Dendritic cell treated with granulocyte-macrophage colony-stimulating factor and Interleukin-4, amounts not matched to agents 40 ng/mL and 50 ng/mL, for 4 days (primary cell): ENCODE measurements at regions not wholly inside any gene's neighbourhood (a gene's known extent, or its start where the extent isn't known, plus 50 kb on each side); places are given as distances from the start of the nearest gene placed in this dataset.

Experiments used
- H3K27ac Mint-ChIP-seq: one replicate; pipeline ENCODE4 v1.8.0; 2022; ENCODE audit warnings: mild to moderate bottlenecking, mixed read lengths
- H3K27me3 Mint-ChIP-seq: one replicate; pipeline ENCODE4 v1.8.0; 2022; ENCODE audit warnings: mild to moderate bottlenecking, mixed read lengths
- H3K36me3 Mint-ChIP-seq: one replicate; pipeline ENCODE4 v1.8.0; 2022; ENCODE audit warnings: low read depth, mixed read lengths
- H3K4me1 Mint-ChIP-seq: one replicate; pipeline ENCODE4 v1.8.0; 2022; ENCODE audit warnings: low read depth, mixed read lengths
- H3K4me3 Mint-ChIP-seq: one replicate; pipeline ENCODE4 v1.8.0; 2022; ENCODE audit warnings: mild to moderate bottlenecking, moderate library complexity, mixed read lengths
- H3K9me3 Mint-ChIP-seq: one replicate; pipeline ENCODE4 v1.8.0; 2022; ENCODE audit warnings: mixed read lengths
- intact Hi-C: fragments of 100-400 bp; cut with micrococcal nuclease; formaldehyde crosslinking; loops from one replicate; pipeline ENCODE4 v1.15.0; 2022

DNA sequence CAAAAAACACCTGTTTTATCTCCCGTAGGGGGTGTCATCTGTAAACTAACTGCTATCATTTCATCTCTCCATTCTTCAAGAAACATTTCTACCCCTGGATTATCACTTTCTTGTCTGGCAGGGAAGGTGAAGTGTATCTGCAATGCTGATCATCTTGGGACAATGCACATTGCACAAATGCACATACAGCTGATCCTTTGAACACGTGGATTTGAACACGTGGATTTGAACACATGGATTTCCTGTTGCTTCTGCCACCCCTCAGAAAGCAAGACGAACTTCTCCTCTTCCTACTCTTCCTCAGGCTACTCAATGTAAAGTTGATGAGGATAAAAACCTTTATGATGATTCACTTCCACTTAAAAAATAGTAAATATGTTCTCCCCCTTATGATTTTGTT lies 147.4 kb upstream of the PRLR start:
- no peak overlapping the region for H3K4me3 Mint-ChIP-seq

DNA sequence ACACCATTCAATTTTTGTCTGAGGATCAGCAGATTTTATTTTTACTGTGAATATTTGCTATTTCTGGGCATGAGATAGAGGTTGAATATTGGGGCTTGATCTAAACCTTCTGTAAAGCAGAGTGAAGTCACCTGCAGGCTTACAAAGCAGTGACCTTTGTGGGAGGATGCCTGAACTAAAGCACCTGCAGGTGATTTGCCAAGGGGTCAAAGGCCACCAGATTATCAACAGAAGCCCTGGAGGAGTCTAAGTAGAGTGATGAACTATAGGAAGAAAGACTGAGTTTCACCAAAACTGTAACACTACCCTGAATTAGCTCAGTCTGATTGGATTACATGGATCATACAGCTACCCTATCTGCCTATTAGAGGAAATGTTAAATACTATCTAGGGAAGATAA lies 144.3 kb upstream of the PRLR start:
- peaks cover 27% of the 10 kb centered on the region for H3K4me1 Mint-ChIP-seq

More for the DNA sequence above, 147.4 kb upstream of the PRLR start:
- H3K9me3 Mint-ChIP-seq = peaks cover 19% of the 10 kb centered on the region
- intact Hi-C loops = no loop called here
- H3K36me3 Mint-ChIP-seq = no peaks in the 10 kb centered on the region
- H3K4me1 Mint-ChIP-seq = peaks cover 24% of the 10 kb centered on the region
- no peak overlapping the region for H3K27ac Mint-ChIP-seq
- H3K27me3 Mint-ChIP-seq = no peaks in the 10 kb centered on the region

DNA sequence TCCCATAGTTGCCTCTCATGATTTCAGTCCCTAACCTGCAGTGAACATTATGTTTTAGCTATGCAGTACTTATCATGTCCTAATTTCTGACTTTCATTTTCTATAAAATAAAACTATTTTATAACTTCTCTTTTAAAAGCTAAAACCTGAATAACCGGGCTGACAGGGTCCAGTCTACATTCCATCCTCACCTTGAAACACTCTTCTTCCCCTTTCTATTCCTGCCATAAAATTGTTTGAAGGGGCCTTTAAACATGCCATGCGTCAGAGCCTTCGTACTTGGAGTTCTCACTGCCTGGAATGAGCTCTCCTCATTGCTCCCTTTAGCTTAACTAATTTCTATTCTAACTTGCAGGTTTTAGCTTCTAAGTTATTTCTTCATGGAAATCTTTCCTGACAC lies 143.0 kb upstream of the PRLR start:
- H3K27me3 Mint-ChIP-seq = no peaks in the 10 kb centered on the region
- no peak overlapping the region for H3K4me3 Mint-ChIP-seq
- H3K4me1 Mint-ChIP-seq = peaks cover 27% of the 10 kb centered on the region
- no peaks in the 10 kb centered on the region for H3K36me3 Mint-ChIP-seq
- intact Hi-C loops = no loop called here
- H3K9me3 Mint-ChIP-seq = peaks cover 4% of the 10 kb centered on the region
- H3K27ac Mint-ChIP-seq = no peak overlapping the region

More for the DNA sequence above, 144.3 kb upstream of the PRLR start:
- H3K9me3 Mint-ChIP-seq = peaks cover 11% of the 10 kb centered on the region
- H3K27me3 Mint-ChIP-seq = no peaks in the 10 kb centered on the region
- no peaks in the 10 kb centered on the region for H3K36me3 Mint-ChIP-seq
- H3K4me3 Mint-ChIP-seq = no peak overlapping the region
- intact Hi-C loops = no loop called here
- H3K27ac Mint-ChIP-seq = no peak overlapping the region

DNA sequence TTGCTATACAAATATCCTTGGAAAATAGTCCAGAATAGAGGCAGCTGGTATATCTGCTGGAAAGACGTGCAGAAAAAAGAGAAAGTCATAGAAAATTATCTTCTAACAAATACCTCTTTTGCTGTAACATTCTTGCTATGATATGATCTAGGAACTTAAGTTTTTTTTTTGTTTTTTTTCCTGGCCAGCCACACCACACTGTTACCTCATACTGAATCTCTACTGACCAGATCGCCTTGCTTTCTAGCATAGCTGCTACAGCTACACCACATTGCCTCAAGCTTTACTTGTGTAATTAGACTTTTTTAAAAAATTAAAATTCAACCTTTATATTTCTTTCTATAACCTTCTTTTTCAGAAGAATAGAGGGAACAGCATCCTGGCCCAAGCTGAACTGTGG lies 142.2 kb upstream of the PRLR start:
- Mint-ChIP-seq H3K4me1 (peaks cover 27% of the 10 kb centered on the region), H3K36me3 (no peaks in the 10 kb centered on the region), H3K27ac (no peak overlapping the region), H3K4me3 (no peak overlapping the region), H3K27me3 (no peaks in the 10 kb centered on the region), H3K9me3 (no peaks in the 10 kb centered on the region)
- intact Hi-C loops = no loop called here

DNA sequence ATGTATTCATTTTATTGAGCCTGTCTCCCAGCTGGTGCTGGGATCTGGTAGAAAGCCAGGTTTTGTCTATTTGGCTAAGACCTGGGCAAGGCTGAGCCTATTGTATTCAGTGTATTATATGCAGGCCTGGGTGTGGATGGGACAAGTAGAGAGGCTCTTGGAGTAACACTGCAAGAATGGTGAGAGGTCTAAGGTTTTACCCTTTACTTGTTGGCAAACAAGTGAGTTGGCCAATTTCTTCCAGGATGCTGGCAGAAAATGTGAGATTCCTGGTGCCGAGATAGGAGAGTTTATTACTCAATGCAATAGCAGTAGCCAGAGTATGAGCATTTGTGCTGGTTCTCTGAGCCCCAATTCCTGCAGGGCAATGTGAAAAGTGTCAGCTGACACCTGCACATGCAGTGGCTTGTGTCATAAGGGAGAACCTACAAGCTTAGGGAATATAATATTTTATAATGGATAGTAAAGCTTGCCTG lies 141.7 kb upstream of the PRLR start:
- Mint-ChIP-seq H3K9me3 (no peaks in the 10 kb centered on the region), H3K27ac (no peak overlapping the region), H3K27me3 (no peaks in the 10 kb centered on the region), H3K36me3 (no peaks in the 10 kb centered on the region), H3K4me1 (peaks cover 31% of the 10 kb centered on the region), H3K4me3 (no peak overlapping the region)
- intact Hi-C loops = no loop called here

DNA sequence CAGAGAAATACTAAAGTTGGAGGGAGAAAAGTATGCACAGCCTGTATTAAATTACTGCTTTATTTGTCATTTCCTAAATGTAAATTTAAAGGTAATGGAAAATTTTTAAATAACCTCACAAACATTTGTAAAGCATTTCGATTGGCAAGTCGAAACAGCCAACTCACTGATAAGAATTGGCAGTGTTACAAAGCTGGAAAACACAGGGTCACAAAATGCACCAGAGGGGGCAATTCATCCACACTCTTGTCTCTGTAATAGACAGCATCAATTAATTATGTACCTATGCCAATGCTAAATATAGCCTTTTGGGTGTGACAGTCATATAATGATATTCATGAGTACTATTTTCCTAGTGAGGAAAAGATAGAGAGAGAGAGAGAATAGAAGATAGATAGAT lies 140.6 kb upstream of the PRLR start:
- no peaks in the 10 kb centered on the region for H3K36me3 Mint-ChIP-seq
- no peak overlapping the region for H3K27ac Mint-ChIP-seq
- H3K4me3 Mint-ChIP-seq = no peak overlapping the region
- H3K27me3 Mint-ChIP-seq = no peaks in the 10 kb centered on the region
- peaks cover 28% of the 10 kb centered on the region for H3K4me1 Mint-ChIP-seq
- intact Hi-C loops = no loop called here
- H3K9me3 Mint-ChIP-seq = no peaks in the 10 kb centered on the region

DNA sequence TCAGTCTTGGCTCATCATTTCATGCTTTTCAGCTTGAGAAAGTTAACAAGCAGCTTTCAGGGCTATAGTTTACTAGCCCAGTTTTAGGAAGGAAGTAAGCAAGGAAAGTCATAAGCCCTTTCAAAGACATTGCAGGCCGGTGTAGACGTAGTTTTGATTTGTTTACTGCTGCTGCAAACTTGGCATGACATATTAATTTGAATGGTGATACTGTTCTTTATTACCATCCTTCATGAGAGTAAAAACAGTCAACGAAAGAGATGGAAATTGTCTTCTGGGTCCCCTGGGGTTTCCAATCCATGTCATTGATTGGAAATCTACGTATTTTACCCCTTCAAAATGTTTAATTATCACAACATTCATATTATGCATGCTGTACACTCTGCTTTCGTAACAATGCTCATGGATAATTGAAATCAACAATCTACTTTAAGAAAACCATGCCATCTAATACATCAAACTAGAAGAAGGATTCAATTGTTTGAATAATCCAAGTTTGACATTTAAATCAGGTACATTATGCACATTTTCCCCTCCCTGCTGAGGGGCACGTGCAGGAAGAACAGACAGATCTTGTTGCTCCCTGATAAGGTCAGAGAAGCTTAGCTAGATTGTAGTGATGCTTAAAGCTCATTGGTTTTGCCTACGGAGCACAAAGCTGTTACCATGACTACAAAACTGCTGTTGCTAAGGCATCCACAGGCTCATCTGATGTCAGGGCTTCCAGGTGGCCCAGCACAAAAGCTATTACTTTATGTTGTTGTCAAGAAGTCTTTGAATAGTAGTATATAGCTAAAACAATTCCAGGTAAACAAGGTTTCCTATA lies 139.9 kb upstream of the PRLR start:
- Mint-ChIP-seq H3K36me3 (no peaks in the 10 kb centered on the region), H3K27ac (no peak overlapping the region), H3K27me3 (no peaks in the 10 kb centered on the region), H3K4me1 (peaks cover 22% of the 10 kb centered on the region), H3K4me3 (no peak overlapping the region), H3K9me3 (no peaks in the 10 kb centered on the region)
- intact Hi-C loops = no loop called here

DNA sequence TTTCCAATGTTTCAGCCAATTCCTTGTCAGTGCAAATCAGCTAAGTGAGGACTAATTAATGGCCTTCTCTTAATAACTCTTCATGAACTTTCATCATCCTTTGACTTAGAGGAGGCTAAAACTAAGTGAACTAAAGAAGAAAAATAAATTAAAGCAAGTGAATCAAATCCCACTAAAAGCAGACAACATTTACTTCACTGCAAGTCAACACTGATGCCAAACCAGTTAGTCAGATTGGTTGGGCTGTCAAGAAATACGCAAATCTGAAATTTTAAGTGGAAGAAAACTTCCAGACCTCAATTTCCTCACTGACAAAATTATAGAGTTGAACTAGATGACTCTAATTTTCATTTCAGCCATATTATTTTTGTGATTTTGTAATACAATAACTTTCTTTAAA lies 137.2 kb upstream of the PRLR start:
- no peaks in the 10 kb centered on the region for H3K36me3 Mint-ChIP-seq

DNA sequence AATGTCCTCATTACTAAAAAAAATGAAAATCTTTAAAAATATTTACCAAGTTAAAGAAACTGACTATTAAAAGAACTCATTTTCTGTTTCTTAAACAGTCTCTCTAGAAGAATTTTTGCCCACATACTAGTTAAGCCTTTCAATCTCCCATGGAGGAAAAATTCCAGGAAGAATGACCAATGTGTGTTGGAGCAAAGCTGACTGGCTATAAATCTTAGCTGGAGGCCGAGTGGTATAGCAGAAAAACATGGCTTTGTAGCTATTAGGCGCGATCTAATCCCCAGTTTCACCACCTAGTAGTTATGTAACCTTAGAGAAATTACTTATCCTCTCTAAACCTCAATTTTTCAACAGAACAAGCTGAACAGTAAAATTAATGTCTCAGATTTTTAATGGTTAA lies 135.5 kb upstream of the PRLR start:
- H3K27ac Mint-ChIP-seq = no peak overlapping the region
- no peak overlapping the region for H3K4me3 Mint-ChIP-seq
- H3K4me1 Mint-ChIP-seq = peaks cover 12% of the 10 kb centered on the region
- H3K36me3 Mint-ChIP-seq = no peaks in the 10 kb centered on the region
- H3K9me3 Mint-ChIP-seq = no peaks in the 10 kb centered on the region
- intact Hi-C loops = no loop called here
- no peaks in the 10 kb centered on the region for H3K27me3 Mint-ChIP-seq

More for the DNA sequence above, 137.2 kb upstream of the PRLR start:
- Mint-ChIP-seq H3K4me3 (no peak overlapping the region), H3K4me1 (peaks cover 12% of the 10 kb centered on the region), H3K9me3 (no peaks in the 10 kb centered on the region), H3K27ac (no peak overlapping the region), H3K27me3 (no peaks in the 10 kb centered on the region)
- intact Hi-C loops = no loop called here

DNA sequence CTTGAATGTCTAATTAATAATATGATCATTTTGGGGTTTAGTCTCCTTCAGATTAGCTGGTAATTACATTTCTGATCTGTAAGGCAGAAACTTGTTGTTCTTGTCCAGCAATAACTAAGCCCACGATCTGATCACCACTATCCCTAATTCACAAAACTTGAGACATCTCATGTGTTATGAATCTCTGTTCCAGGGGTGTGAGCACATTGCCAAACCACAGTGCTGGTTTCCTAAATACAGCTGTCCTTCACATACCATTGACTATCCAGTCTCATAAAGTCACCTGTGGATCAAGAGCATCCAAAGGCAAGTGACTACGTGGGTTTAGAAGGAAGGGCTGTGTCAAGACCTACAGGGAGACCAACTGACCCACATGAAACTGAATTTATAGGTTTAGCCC lies 134.1 kb upstream of the PRLR start:
- Mint-ChIP-seq H3K4me1 (peaks cover 6% of the 10 kb centered on the region), H3K36me3 (no peaks in the 10 kb centered on the region), H3K27me3 (no peaks in the 10 kb centered on the region), H3K27ac (no peak overlapping the region), H3K4me3 (no peak overlapping the region), H3K9me3 (no peaks in the 10 kb centered on the region)
- intact Hi-C loops = no loop called here

DNA sequence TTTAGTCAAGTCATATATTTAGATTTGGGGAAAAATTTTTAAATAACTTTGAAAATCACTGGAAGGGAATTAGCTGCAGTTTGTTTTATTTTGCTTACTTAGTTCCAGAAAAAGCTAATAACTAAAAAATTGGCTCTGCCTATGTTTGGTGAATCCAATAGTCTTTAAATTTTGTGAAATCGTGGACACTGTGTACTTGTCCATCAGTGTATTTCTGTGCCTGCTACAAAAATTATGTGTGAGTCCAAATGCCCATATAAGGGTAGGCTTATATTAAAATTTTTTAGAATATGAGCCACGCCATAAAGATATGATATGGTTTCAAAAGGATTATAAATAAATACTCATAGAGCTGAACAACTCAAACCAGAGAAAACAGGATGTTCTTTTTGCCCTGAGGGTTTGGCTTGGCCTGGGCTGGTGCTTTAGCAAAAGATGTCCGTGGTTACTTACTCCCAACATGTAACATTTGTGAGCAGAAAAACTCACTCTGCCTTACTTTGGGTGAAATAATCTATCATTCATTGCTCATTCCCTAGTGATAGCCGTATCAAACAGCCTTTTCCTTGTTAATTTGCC lies 133.2 kb upstream of the PRLR start:
- no peaks in the 10 kb centered on the region for H3K36me3 Mint-ChIP-seq
- H3K27ac Mint-ChIP-seq = no peak overlapping the region
- no peaks in the 10 kb centered on the region for H3K27me3 Mint-ChIP-seq
- H3K4me1 Mint-ChIP-seq = peaks cover 6% of the 10 kb centered on the region
- no peaks in the 10 kb centered on the region for H3K9me3 Mint-ChIP-seq
- intact Hi-C loops = no loop called here
- H3K4me3 Mint-ChIP-seq = no peak overlapping the region

DNA sequence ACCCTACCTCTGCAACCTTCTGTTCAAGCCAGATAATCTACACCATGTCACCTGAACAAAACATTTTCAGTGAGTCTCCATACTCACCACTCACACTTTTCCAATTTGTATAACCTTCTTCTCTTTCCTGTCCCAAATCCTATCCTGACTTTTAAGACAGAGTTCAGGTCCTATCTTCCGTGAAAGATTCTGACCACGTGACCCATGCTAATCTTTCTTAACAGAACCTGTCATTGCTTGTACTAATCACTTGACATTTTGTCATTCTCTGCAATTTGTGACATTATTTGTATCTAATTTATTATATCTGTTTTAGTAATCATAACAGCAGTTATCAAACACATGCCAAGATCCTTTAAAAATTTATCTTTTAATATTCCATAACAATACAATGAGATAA lies 132.5 kb upstream of the PRLR start:
- Mint-ChIP-seq H3K4me1 (peaks cover 6% of the 10 kb centered on the region), H3K4me3 (no peak overlapping the region), H3K36me3 (no peaks in the 10 kb centered on the region), H3K9me3 (no peaks in the 10 kb centered on the region), H3K27me3 (no peaks in the 10 kb centered on the region), H3K27ac (no peak overlapping the region)
- intact Hi-C loops = no loop called here

DNA sequence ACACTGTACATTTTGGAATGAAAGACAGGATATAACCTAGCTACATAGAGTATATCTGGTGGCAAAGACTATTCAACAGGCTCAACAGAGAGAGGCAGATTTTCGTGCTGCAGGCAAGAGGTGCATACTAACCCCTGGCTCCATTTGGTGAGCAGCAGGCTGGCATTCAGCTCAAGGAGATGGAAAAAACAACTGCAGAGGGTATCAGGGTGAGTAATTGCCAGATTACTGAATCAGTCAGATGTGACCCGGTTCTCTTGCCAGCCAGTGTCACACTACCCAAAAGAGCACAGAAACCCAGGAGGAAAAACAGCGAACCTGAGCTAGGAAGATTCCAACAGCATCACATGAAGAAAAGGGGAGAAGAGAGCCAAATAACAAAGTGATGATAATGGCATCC lies 130.4 kb upstream of the PRLR start:
- H3K27me3 Mint-ChIP-seq = no peaks in the 10 kb centered on the region
- H3K4me3 Mint-ChIP-seq = no peak overlapping the region
- H3K9me3 Mint-ChIP-seq = peaks cover 11% of the 10 kb centered on the region
- no peaks in the 10 kb centered on the region for H3K36me3 Mint-ChIP-seq
- intact Hi-C loops = no loop called here
- no peak overlapping the region for H3K27ac Mint-ChIP-seq
- no peaks in the 10 kb centered on the region for H3K4me1 Mint-ChIP-seq

DNA sequence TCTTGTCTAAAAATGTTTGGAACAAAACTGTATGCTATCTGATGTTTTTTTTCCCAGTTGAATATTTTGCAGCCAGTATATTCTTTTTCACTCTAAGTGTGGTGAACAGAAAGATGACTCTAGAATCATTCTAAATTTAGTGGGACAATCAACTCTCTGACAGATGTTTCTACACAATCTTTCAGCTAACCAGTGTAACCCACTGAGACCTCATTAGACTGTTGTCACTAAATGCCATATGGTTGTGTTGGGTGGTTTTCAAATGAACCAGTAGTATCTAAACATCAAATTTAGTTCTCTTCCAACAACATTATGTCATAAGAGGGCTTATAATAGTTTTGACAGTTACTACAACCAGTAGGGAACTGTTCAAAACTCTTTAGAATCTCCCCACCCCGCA lies 129.6 kb upstream of the PRLR start:
- Mint-ChIP-seq H3K36me3 (no peaks in the 10 kb centered on the region), H3K4me3 (no peak overlapping the region), H3K4me1 (no peaks in the 10 kb centered on the region), H3K9me3 (peaks cover 11% of the 10 kb centered on the region), H3K27ac (no peak overlapping the region), H3K27me3 (no peaks in the 10 kb centered on the region)
- intact Hi-C loops = no loop called here

DNA sequence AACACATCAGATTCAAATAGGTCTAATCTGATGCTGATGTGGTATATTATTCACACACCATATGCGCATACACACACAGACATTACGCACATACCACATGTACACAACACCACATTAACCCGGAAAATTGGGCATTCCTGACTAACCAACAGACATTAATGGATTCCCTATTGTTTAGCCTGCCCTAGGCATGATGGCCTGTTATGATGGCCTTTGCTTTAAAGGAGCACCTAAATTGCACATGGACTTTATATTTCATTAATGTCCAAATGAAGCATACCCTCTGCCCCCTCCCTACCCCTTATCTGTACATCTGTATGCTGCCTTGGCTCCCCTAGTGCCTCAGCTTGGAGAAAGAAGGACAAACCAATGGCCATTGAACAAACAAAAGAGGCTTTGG lies 127.7 kb upstream of the PRLR start:
- Mint-ChIP-seq H3K9me3 (peaks cover 16% of the 10 kb centered on the region), H3K27ac (no peak overlapping the region)
- intact Hi-C loops = no loop called here

More for the DNA sequence above, 127.7 kb upstream of the PRLR start:
- H3K4me1 Mint-ChIP-seq = no peaks in the 10 kb centered on the region
- H3K36me3 Mint-ChIP-seq = no peaks in the 10 kb centered on the region
- H3K27me3 Mint-ChIP-seq = no peaks in the 10 kb centered on the region
- no peak overlapping the region for H3K4me3 Mint-ChIP-seq
